ENCODE measurements at regions not wholly inside any gene's neighbourhood (a gene's known extent, or its start where the extent isn't known, plus 50 kb on each side); places are given as distances from the start of the nearest gene placed in this dataset.
"Not testable (repeated sequence)": the region's sequence is repeated elsewhere in the genome, so short reads cannot be mapped to it uniquely, and the experiment has no call there.

- Histone ChIP-seq H3K4me1 (ENCODE audit: insufficient read depth, low read length) (no peaks in the 10 kb centered on the region), H3K4me3 (ENCODE audit: low read length) (no peak overlapping the region), H3K36me3 (ENCODE audit: insufficient read depth, low read length) (no peaks in the 10 kb centered on the region), H3K9me3 (ENCODE audit: insufficient read depth, low read depth, low read length) (no peaks in the 10 kb centered on the region), H3K9ac (ENCODE audit: low read depth, low read length) (no peak overlapping the region), H3K27ac (ENCODE audit: low read depth, low read length) (no peak overlapping the region), H3K27me3 (ENCODE audit: insufficient read depth, low read length) (no peaks in the 10 kb centered on the region)
- 92% methylated on average over 6 of the region's 6 CpGs for WGBS
These were observed 174.4 kb upstream of the FBXO11 start for GRCh38 chr2:48080534-48081316.

- H3K9ac ChIP-seq (ENCODE audit: low read depth, low read length), result no peak overlapping the region
- H3K36me3 ChIP-seq (ENCODE audit: insufficient read depth, low read length), result no peaks in the 10 kb centered on the region
- H3K27me3 ChIP-seq (ENCODE audit: insufficient read depth, low read length), result no peaks in the 10 kb centered on the region
- H3K9me3 ChIP-seq (ENCODE audit: insufficient read depth, low read depth, low read length), result no peaks in the 10 kb centered on the region
- no peak overlapping the region for H3K27ac ChIP-seq (ENCODE audit: low read depth, low read length)
- WGBS, result 86% methylated on average over 7 of the region's 7 CpGs
- H3K4me3 ChIP-seq (ENCODE audit: low read length), result no peak overlapping the region
- no peaks in the 10 kb centered on the region for H3K4me1 ChIP-seq (ENCODE audit: insufficient read depth, low read length)
These were observed 175.0 kb upstream of the FBXO11 start for GRCh38 chr2:48081317-48081628.

- no peaks in the 10 kb centered on the region for H3K4me1 ChIP-seq (ENCODE audit: insufficient read depth, low read length)
- H3K9ac ChIP-seq (ENCODE audit: low read depth, low read length), result no peak overlapping the region
- WGBS, result 64% methylated on average over 1 of the region's 1 CpG
- H3K27ac ChIP-seq (ENCODE audit: low read depth, low read length), result no peak overlapping the region
- peaks cover 9% of the 10 kb centered on the region for H3K9me3 ChIP-seq (ENCODE audit: insufficient read depth, low read depth, low read length)
- H3K4me3 ChIP-seq (ENCODE audit: low read length), result no peak overlapping the region
- H3K27me3 ChIP-seq (ENCODE audit: insufficient read depth, low read length), result no peaks in the 10 kb centered on the region
- peaks cover 6% of the 10 kb centered on the region; the same call in 1 of the 2 replicates for H3K36me3 ChIP-seq (ENCODE audit: insufficient read depth, low read length)
These were observed 179.6 kb upstream of the FBXO11 start for GRCh38 chr2:48085888-48086287.

GRCh38 chr2:48088994-48089393 is 182.7 kb upstream of the FBXO11 start:
- Histone ChIP-seq H3K4me3 (ENCODE audit: low read length) (no peak overlapping the region), H3K27me3 (ENCODE audit: insufficient read depth, low read length) (no peaks in the 10 kb centered on the region), H3K36me3 (ENCODE audit: insufficient read depth, low read length) (peaks cover 6% of the 10 kb centered on the region; the same call in 1 of the 2 replicates), H3K9ac (ENCODE audit: low read depth, low read length) (no peak overlapping the region), H3K9me3 (ENCODE audit: insufficient read depth, low read depth, low read length) (peaks cover 20% of the 10 kb centered on the region), H3K27ac (ENCODE audit: low read depth, low read length) (no peak overlapping the region), H3K4me1 (ENCODE audit: insufficient read depth, low read length) (no peaks in the 10 kb centered on the region)
- WGBS, result 67% methylated on average over 2 of the region's 2 CpGs

GRCh38 chr2:48089644-48090043 is 183.3 kb upstream of the FBXO11 start:
- Histone ChIP-seq H3K27me3 (ENCODE audit: insufficient read depth, low read length) (no peaks in the 10 kb centered on the region), H3K4me1 (ENCODE audit: insufficient read depth, low read length) (no peaks in the 10 kb centered on the region), H3K27ac (ENCODE audit: low read depth, low read length) (no peak overlapping the region), H3K4me3 (ENCODE audit: low read length) (no peak overlapping the region), H3K9ac (ENCODE audit: low read depth, low read length) (no peak overlapping the region), H3K9me3 (ENCODE audit: insufficient read depth, low read depth, low read length) (peaks cover 20% of the 10 kb centered on the region), H3K36me3 (ENCODE audit: insufficient read depth, low read length) (peaks cover 6% of the 10 kb centered on the region; the same call in 1 of the 2 replicates)
- 88% methylated on average over 1 of the region's 1 CpG for WGBS

GRCh38 chr2:48092846-48093803 is 186.8 kb upstream of the FBXO11 start:
- WGBS, result 95% methylated on average over 4 of the region's 4 CpGs
- H3K9ac ChIP-seq (ENCODE audit: low read depth, low read length), result no peak overlapping the region

GRCh38 chr2:48096765-48097164 is 190.5 kb upstream of the FBXO11 start:
- H3K9ac ChIP-seq (ENCODE audit: low read depth, low read length); H3K9me3 ChIP-seq (ENCODE audit: insufficient read depth, low read depth, low read length); H3K4me1 ChIP-seq (ENCODE audit: insufficient read depth, low read length); H3K27me3 ChIP-seq (ENCODE audit: insufficient read depth, low read length); H3K4me3 ChIP-seq (ENCODE audit: low read length); H3K27ac ChIP-seq (ENCODE audit: low read depth, low read length); H3K36me3 ChIP-seq (ENCODE audit: insufficient read depth, low read length): not testable (repeated sequence)
- WGBS, result no CpG with 5 or more reads among the region's 1 CpG

More at GRCh38 chr2:48092846-48093803, 186.8 kb upstream of the FBXO11 start:
- H3K27ac ChIP-seq (ENCODE audit: low read depth, low read length), result no peak overlapping the region
- no peak overlapping the region for H3K4me3 ChIP-seq (ENCODE audit: low read length)
- no peaks in the 10 kb centered on the region for H3K4me1 ChIP-seq (ENCODE audit: insufficient read depth, low read length)
- H3K9me3 ChIP-seq (ENCODE audit: insufficient read depth, low read depth, low read length), result peaks cover 20% of the 10 kb centered on the region
- peaks cover 6% of the 10 kb centered on the region; the same call in 1 of the 2 replicates for H3K36me3 ChIP-seq (ENCODE audit: insufficient read depth, low read length)
- no peaks in the 10 kb centered on the region for H3K27me3 ChIP-seq (ENCODE audit: insufficient read depth, low read length)

- no peaks in the 10 kb centered on the region for H3K36me3 ChIP-seq (ENCODE audit: insufficient read depth, low read length)
- no peaks in the 10 kb centered on the region for H3K9me3 ChIP-seq (ENCODE audit: insufficient read depth, low read depth, low read length)
- H3K27me3 ChIP-seq (ENCODE audit: insufficient read depth, low read length), result no peaks in the 10 kb centered on the region
- no peak overlapping the region for H3K9ac ChIP-seq (ENCODE audit: low read depth, low read length)
- no peak overlapping the region for H3K4me3 ChIP-seq (ENCODE audit: low read length)
- 88% methylated on average over 1 of the region's 1 CpG for WGBS
- H3K27ac ChIP-seq (ENCODE audit: low read depth, low read length), result no peak overlapping the region
- H3K4me1 ChIP-seq (ENCODE audit: insufficient read depth, low read length), result no peaks in the 10 kb centered on the region
These were observed 192.2 kb upstream of the FBXO11 start for GRCh38 chr2:48098539-48098938.

- Histone ChIP-seq H3K4me3 (ENCODE audit: low read length) (no peak overlapping the region), H3K9me3 (ENCODE audit: insufficient read depth, low read depth, low read length) (no peaks in the 10 kb centered on the region), H3K27me3 (ENCODE audit: insufficient read depth, low read length) (no peaks in the 10 kb centered on the region), H3K4me1 (ENCODE audit: insufficient read depth, low read length) (peaks cover 19% of the 10 kb centered on the region), H3K27ac (ENCODE audit: low read depth, low read length) (no peak overlapping the region), H3K36me3 (ENCODE audit: insufficient read depth, low read length) (no peaks in the 10 kb centered on the region), H3K9ac (ENCODE audit: low read depth, low read length) (no peak overlapping the region)
These were observed 198.1 kb upstream of the FBXO11 start for GRCh38 chr2:48104418-48104817.

GRCh38 chr2:48105848-48106247 is 199.6 kb upstream of the FBXO11 start:
- Histone ChIP-seq H3K4me1 (ENCODE audit: insufficient read depth, low read length) (peaks cover 23% of the 10 kb centered on the region), H3K9ac (ENCODE audit: low read depth, low read length) (no peak overlapping the region), H3K9me3 (ENCODE audit: insufficient read depth, low read depth, low read length) (no peaks in the 10 kb centered on the region), H3K36me3 (ENCODE audit: insufficient read depth, low read length) (no peaks in the 10 kb centered on the region), H3K27me3 (ENCODE audit: insufficient read depth, low read length) (no peaks in the 10 kb centered on the region), H3K4me3 (ENCODE audit: low read length) (no peak overlapping the region), H3K27ac (ENCODE audit: low read depth, low read length) (no peak overlapping the region)
- WGBS, result 86% methylated on average over 11 of the region's 11 CpGs

- Histone ChIP-seq H3K9me3 (ENCODE audit: insufficient read depth, low read depth, low read length) (no peaks in the 10 kb centered on the region), H3K36me3 (ENCODE audit: insufficient read depth, low read length) (no peaks in the 10 kb centered on the region), H3K4me3 (ENCODE audit: low read length) (no peak overlapping the region), H3K4me1 (ENCODE audit: insufficient read depth, low read length) (peaks cover 30% of the 10 kb centered on the region), H3K27ac (ENCODE audit: low read depth, low read length) (no peak overlapping the region), H3K9ac (ENCODE audit: low read depth, low read length) (no peak overlapping the region), H3K27me3 (ENCODE audit: insufficient read depth, low read length) (no peaks in the 10 kb centered on the region)
- 75% methylated on average over 9 of the region's 9 CpGs for WGBS
These were observed 201.1 kb upstream of the FBXO11 start for GRCh38 chr2:48107326-48107925.

Measured in HUES64 (cell line).